Renal cortical epithelial cell (primary cell): ENCODE measurements at regions not wholly inside any gene's neighbourhood (a gene's known extent, or its start where the extent isn't known, plus 50 kb on each side); places are given as distances from the start of the nearest gene placed in this dataset.
"Not testable (repeated sequence)": the region's sequence is repeated elsewhere in the genome, so short reads cannot be mapped to it uniquely, and the experiment has no call there.

ENCODE experiments used
- DNase-seq: peaks from one replicate; pipeline ENCODE4 v3.0.0-alpha.2; 2011; ENCODE audit warnings: low read depth

DNA sequence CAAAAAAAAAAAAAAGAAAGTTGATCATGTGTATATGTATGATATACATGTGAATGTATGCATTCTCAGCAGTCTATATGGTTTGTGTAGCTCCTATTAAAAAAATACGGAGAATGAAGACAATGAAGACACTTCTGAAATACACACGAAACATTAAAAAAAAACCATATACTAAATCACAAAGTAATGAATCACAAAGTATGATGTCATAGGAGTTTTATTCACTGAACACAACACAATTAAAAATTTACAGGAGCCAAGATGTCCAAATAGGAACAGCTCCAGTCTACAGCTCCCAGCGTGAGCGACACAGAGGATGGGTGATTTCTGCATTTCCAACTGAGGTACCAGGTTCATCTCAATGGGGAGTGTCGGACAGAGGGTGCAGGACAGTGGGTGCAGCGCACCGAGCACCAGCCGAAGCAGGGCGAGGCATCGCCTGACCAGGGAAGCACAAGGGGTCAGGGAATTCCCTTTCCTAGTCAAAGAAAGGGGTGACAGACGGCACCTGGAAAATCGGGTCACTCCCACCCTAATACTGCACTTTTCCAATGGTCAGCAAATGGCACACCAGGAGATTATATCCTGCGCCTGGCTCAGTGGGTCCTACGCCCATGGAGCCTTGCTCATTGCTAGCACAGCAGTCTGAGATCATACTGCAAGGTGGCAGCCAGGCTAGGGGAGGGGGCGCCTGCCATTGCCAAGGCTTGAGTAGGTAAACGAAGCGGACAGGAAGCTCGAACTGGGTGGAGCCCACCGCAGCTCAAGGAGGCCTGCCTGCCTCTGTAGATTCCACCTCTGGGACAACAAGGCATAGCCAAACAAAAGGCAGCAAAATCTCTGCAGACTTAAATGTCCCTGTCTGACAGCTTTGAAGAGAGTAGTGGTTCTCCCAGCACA is 53.9 kb upstream of the TUSC1 start:
- not testable (repeated sequence) for DNase-seq
